HL-60/S4 (cell line): ENCODE measurements at regions not wholly inside any gene's neighbourhood (a gene's known extent, or its start where the extent isn't known, plus 50 kb on each side); places are given as distances from the start of the nearest gene placed in this dataset.

Experiments
- in situ Hi-C: fragments of 300-500 bp; cut with MboI; formaldehyde crosslinking; loops from 2 replicates; pipeline ENCODE4 v1.14.3; 2022; ENCODE audit warnings: low sequenced_read_pairs

DNA sequence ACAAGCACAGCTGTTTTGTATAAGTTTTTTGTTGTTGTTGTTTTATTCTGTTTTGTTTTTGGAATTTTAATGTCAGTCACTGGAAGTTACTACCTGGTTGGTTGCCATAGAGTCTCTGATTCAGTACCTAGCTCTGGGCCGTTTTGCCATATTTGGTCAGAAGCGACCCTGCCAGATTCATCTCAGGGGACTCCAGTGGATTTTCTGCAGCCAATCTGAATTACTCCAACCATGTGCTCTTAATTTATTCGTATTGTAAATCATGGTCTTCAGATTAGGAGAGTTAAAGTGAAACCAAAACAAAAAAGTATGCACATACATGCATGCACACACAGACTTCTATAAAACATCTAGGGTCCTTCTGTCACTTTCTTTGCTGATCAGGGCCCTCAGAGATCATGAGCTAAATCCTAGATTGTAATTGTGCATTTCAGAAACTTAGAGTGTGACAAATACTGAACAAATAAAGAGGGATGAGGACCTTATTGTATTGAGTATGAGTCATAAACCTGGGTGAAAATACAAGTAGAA lies 317.4 kb upstream of the UBE2E3 start:
- in situ Hi-C loops: no loop called here

DNA sequence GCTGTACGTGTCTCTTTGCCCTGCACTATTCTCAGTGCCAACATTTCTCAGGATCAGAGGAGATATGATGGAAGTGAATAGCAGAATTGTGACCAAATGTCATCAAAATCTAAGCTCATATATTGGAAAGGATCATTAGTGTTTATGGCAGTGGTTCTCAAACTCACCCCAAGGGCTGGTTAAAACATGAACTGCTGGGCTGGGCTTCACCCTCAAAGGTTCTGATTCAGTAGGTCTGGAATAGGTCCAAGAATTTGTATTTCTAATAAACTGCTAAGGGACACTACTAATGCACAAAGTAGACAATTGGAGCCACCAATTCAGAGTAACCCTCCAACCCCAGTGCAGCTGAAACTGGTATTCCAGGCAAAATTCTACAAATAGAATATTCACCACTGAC lies 317.9 kb upstream of the UBE2E3 start:
- in situ Hi-C loops: no loop called here

DNA sequence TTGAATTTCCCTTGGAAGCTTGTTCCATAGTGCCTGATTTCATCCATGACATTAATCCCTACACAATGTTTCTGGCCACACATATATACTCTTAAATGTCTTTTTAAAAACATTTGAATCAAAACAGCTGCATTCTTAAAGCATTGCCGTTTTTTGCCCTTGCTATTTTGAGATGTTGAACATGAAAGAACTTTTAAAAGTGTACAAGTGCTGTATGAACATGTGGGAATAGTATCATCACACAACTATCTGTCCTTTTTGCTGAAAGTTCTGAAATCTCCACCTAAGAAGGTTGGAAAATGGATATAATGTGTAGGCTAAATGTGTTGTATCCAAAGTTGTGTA lies 318.7 kb upstream of the UBE2E3 start:
- in situ Hi-C loops: no loop called here

DNA sequence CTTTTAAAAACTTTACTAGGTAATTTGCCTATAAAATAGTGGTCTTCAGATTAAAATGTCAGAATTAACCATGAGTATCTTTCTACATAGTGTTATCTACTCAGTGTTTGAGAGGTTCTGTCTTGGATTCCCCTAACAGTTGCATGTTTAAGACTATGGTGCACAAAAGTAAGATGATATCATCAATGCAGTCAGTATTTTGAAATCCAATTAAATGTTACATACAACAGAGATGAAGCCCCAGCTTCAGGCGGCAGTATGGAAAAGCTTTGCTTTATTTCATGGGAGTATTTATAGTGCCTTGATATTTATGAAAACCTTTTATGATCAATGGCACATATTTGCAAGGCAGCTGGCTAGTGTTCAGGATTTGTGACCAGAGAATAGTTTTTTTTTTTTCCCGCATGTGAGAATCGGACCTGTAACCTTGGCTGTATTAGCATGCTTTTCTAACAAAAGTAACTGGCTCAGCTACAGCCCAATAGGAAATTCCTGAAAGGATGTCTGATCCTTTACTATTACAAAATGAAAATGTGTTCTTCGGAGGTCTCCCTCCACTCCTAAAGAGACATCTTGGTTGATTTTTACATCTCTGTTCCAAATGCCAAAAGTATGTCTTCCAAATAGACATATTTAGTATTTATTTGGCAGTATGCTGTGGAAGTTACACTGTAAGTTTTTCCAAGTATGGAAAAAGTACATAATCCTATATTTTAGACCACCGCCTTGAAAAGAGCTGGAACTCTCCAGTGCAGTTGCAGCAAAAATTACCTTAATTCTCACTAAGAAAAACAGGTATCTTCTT lies 319.3 kb upstream of the UBE2E3 start:
- in situ Hi-C loops: no loop called here

DNA sequence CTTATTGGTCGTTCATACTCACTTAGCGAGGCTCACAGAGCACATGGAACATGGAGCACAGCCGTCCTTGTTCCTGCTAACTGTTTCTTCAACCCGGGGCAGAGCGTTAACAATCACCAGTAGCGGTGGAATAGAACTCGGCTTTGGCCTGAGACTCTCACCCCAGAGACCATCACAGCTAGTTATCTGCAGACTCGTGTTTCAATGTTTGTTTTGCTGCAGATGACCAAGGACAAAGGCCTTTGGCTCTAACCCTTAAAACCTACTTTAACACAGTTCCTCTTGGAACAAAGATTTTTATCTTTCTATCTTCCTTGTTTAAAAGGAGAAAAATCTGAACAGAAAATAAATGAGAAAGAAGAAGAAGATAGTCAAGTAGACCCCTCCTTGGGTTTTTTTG lies 320.2 kb upstream of the UBE2E3 start:
- in situ Hi-C loops: no loop called here

DNA sequence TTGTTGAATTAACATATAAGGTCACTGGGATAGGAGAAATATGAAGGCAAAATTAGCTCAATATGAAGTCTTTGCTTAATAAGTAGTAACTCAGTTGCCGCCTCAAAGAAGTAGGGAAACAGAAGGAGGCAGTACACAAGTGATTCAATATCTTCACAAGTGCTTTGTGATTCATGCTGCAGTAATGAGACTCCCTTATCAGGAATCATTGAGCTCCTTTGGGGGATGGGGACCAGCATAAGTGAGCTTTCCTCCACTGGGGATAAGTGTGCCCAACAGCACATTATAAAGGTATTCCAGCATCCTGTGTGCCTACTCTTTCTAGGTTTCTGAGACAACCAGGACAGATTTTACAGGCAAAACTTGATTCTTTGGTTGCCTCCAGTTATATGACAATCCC lies 323.4 kb upstream of the UBE2E3 start:
- in situ Hi-C loops: no loop called here

DNA sequence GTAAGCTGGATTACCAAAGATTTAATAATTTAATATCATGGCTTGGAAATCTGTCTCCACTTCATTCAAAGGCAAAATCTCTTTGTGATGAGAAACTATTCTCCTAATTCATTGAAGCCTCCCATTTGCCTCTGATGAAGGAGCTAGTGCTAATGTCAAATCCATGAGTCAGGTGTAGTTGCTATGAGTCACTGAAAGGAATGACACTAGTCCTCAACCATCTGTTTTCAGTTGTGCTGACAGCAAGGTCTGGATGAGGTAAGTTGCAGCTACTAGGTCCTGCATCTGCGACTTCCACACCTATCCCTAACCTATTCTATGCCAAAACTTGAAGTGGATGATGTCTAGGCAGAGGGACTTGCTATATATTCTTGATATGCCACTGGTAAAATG lies 324.0 kb upstream of the UBE2E3 start:
- in situ Hi-C loops: no loop called here

DNA sequence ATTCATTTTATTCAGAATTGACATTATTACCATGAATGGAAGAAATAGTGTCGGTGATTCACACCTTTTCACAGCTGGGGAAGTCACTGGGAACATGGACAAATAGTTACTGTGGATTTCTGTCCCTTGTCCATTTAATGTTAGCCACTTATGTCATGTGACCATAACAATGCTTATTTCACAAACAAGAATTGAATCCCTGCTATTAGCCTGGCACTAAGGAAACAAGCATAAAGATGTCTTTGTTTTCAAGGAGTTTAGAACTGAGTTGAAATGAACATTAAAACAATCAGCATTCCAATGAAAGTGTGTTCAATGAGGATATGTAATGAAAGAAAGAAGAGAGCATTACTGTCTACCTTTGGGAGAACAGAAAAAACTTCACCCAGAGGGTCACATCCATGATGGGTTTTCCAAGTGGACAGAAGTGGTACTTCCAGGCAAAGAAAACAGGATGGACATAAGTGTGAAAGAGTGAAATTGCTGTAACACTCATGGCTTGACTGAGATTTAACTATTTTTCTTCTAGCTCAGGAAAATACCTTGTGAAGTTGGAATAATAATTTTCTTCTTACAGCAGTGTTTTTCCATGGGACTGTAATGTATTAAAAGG lies 324.5 kb upstream of the UBE2E3 start:
- in situ Hi-C loops: no loop called here

DNA sequence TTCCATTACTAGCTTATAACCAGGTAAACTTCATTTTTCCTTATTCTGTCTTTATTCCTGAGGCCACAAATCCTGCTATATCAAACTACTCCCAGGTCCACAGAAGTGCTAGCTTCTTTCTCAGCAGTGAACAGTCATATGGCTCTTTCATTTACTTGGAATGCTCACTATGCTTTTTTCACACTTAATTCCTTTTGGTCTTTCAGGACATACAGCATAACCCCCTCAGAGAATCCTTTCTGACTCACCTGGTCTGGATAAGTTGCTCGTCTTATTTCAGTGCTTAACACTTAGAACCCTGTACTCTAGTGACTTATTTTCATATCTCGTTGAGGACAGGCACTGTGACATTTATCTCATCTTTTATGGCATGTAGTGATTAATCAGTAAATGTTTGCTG lies 325.0 kb upstream of the UBE2E3 start:
- in situ Hi-C loops: no loop called here

DNA sequence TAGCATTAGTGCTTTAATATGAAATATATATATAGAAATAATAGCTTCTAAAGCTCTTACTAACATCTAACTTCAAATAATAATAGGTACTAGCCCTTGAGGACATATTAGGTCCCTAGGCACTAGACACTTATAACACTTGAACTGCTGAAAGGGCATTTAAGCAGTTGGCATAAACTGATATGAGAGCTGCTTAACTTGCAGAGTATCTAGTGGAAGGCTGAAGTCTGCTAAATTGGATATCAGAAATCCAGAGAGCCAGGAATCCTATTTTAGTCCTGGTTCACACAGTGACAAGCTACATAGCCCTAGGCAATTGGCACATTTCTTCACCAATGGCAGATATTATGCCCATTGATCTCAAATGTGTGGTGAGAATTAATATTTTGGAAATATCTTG lies 326.9 kb upstream of the UBE2E3 start:
- in situ Hi-C loops: no loop called here

DNA sequence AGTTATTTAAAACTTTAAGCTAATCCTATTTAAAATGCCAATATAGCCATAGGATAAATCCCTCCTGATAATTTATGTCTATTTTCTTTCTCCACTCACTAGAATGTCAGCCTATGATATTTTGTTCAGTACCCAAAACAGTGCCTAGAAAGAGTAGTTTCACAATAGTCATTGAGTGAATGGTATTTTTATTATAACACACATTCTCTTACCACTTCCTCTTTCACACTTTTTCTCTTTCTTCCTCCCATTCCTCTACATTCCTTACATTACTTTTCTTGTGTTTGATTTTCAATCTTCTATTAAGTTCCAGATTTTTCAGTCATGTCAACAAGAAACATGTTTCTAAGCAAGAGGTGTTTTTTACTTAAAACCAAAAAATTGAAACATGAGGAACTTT lies 327.6 kb upstream of the UBE2E3 start:
- in situ Hi-C loops: no loop called here

DNA sequence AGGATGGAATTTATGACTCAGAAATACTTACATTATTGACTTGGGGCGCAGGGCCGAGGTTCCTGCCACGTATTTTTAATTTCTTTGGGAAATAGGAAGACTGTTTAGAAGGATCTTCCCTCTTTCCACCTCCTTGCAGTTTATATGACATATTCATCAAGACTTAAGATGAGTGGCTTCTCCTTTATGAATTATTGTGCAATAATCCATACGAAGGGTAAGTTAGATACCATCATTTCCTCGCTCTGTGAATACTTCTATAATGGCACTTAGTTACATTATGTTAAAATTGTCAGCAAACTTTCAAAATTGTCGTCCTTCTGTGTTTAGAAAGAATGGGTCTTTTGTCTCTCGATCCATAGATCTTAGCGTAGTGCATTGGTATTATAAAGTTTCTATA lies 328.8 kb upstream of the UBE2E3 start:
- in situ Hi-C loops: no loop called here

DNA sequence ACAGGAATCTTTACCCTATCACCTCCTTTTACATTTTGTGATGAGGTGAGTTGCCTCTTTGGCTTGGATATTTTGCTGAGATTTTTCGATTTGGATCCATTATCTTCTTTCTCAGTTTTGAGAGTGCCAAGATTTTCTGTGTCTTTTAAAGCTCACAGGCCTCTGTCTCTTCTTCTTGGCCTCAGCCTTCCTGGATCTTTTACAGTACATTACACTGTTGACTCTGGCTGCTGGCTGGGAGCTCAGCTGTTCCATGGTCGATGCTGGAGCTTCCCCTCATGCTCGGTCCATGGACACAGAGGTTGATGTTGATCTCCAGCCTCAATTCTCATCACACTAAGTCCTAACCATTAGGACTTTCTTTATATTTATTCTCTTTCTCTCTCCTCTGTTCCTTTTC lies 332.8 kb upstream of the UBE2E3 start:
- in situ Hi-C loops: no loop called here

DNA sequence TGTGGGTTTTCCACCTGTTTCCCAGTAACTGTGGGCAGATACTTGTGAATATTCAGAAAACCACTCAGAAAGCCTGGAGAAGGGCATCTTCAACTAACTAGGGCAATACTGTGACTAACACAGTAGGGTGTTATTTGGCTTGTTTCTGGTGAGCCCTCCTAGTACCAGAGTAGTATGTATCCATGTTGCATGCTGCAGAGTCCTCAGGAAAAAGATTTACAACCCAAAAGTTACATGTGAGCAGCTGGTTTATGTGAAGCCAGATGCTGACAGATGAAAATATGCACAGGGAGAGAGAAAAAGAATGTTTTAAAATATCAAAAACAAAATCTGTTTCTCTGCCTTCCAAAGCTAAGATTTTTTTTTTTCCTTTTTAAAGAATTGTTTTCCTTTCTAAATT lies 333.2 kb upstream of the UBE2E3 start:
- in situ Hi-C loops: no loop called here

DNA sequence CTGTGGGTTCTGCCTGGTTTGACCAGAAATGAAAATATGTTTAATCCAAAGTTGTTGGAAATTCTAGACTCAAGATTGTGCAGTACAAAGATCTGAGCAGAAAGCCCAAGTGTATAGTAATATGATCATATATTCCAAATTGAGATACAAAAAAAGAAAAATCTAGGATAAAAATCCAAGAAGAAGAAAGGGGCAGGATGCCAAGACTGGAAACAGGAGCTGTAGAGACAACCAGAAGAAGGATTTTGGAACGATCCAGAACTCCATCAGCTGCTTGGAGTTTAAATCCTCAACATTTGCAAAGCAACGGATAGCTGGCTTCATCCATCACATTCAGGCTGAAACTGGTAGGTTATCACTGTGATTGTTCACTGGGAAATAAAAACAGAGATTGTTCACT lies 333.6 kb upstream of the UBE2E3 start:
- in situ Hi-C loops: no loop called here

DNA sequence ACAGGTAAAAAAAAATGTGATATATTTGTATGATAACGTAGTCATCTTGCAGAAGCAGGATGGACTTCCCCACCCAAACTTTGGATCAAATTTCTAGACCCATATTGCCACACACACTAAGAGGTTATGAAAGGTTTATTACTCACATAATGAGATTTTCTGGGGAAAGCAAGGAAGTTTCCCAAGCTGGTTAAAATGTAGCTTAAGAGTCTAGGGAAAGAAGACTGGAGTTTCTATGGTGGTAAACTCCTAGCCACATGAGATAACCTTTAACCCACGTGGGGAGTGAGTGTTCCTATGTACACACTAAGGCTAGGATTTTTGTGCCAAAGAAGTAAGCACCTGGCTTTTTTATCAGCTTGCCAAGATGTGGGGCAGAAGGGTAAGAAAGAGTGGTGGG lies 335.7 kb upstream of the UBE2E3 start:
- in situ Hi-C loops: no loop called here

DNA sequence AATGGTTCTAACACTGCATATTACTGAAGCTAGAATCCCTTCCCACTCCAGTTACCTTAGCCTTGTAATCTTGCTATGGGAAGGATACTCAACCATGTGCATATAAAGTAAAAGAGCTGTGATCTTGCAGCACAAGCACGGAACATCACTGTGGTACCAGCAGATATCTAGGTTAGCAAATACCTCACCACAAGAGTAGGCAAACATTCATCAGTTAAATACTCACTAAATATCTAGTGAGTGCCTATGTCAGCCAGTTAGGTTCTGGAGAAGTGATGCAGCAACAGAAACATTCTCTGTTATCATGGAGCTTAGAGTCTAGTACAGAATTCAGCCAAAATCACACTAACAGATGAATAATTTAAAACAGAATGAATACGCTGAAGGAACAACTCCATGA lies 349.6 kb upstream of the UBE2E3 start:
- in situ Hi-C loops: no loop called here

DNA sequence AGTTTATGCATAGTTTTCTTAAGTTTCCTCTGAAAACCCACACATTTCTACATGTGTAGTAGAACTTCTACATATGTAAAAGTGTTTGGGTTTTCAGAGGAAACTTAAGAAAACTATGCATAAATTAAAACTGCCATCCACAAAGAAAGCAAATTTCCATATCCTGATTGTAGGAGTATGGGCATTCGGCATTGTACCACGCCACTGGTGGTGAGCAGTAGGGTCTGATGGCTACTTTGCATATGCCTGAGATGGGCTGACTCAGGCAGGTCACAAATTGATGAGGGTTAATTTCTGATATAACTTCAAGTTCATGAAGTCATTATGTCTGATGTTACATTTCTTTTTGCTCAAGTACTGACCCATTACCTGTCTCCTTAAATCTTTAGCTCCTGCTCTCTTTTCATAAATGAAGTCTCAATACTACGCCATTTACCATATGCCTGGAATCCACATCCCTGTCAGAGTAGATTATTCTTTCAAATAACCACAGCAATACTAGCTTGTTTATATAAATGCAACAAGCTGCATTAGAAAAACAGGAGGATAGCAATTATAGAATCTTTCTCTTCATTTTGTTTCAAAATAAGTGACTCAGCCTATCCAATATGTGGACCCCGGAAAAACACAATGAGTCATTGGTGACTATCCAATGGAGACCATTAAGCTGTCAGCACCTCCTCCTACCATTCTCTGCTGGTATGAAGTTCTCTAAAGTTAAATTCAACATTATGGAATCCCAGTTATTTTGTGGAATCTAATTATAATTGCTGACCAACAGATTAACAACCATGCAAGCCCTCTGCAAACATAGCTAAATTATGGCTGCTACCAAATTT lies 355.2 kb upstream of the UBE2E3 start:
- in situ Hi-C loops: no loop called here

DNA sequence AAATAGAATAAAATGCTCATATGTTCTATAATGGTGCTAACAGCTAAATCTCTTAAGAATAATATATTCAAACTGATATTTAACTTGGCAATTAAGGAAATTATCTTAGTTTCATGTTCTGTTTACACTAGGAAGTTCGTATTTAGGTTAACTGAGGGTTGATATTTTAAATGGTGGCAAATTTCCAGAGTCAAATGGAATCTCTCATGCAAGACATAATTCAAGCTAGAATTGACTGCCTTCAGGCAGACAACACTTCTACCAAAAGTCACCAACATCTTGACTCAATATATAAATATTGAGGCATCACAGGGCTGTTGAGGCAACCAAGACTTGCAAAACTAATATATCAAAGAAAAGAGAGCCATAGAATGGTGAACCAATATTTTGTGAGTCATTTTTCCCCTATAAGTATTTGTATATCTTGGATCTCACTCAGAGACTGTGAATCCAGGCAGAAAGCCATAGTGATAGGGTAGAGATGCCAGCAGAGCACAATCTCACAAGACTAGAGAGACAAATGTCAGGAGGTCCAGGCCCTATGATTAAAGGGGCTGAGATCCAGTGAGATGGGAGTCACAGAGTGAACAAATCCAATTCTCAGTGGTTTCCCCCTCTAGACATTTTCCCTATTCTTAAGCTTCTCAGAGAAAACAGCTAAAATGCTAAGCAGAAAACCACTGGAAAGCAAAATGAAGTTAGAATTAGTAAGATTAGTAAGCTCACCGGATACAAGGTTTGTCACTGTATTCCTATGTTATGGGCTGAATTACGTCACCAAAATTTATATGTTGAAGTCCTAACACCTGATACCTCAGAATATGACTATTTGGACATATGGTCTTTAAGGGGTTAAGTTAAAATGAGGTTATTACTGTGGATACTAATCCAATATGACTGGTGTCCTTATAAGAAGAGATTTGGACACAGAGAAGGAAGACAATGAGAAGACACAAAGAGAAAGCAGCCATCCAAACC lies 358.2 kb upstream of the UBE2E3 start:
- in situ Hi-C loops: no loop called here

DNA sequence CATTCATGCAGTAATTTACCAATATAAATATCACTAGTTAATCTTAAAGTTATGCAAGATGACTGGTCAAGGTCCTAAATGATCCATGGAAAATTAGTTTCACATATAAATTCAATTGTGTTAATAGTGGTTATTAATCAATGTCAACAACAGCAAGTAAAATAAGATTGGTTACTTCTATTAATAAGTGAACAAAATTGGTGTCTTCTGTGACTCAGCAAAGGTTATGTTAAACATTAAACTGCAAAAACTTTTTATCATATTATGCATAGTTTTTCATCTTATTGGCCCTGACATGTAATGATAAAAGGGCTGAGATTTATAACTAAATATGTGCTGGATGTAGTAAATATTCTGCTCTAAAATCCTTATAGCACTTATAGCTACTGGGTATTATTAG lies 359.0 kb upstream of the UBE2E3 start:
- in situ Hi-C loops: no loop called here

DNA sequence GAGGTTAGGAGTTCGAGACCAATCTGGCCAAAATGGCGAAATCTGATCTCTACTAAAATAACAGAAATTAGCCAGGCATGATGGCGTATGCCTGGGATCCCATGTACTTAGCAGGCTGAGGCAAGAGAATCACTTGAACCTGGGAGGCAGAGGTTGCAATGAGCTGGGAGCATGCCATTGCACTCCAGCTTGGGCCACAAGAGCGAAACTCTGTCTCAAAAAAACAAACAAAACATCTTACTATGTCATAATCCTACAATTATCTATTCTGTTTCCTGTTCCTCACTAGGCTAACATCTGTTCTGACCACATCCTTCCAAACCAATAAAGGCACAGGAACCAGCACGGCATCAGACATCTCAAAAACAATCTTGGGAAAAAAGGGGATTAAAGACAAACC lies 361.8 kb upstream of the UBE2E3 start:
- in situ Hi-C loops: no loop called here
